GM18505 (cell line): ENCODE measurements at regions not wholly inside any gene's neighbourhood (a gene's known extent, or its start where the extent isn't known, plus 50 kb on each side); places are given as distances from the start of the nearest gene placed in this dataset.
"Not testable (repeated sequence)": the region's sequence is repeated elsewhere in the genome, so short reads cannot be mapped to it uniquely, and the experiment has no call there.

Experiments used
- ATAC-seq: cut with Tn5 transposase; IDR thresholded peaks from one replicate; pipeline ENCODE4 v1.9.1; 2021; ENCODE audit not compliant: unreplicated experiment
- POLR2A ChIP-seq: IDR thresholded peaks from 4 replicates; pipeline ENCODE4 v1.6.1; 2011; ENCODE audit warnings: borderline replicate concordance; ENCODE audit not compliant: insufficient read depth, insufficient read length; ENCODE audit errors: extremely low read depth

DNA sequence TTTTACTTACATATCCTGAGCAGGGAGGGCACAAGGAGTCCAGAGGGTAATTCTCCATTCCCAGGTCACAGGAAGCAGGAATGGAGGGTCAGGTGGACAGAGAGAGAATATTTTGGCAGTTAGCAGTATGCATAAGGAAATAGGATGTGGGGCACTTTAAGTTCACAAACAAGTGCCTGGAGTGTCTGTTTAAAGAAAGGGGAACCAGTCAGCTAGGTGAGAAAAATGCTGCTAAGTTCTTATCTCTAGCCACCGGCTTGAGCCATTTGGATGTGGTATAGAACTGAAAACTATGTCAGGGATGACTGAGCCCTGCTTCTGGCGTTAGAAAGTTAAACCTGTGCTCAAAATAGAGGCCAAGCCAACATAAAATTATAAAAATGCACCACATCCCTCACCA is 739.7 kb upstream of the NCAM2 start:
- no peak for ATAC-seq
- no peak for TF ChIP-seq POLR2A

DNA sequence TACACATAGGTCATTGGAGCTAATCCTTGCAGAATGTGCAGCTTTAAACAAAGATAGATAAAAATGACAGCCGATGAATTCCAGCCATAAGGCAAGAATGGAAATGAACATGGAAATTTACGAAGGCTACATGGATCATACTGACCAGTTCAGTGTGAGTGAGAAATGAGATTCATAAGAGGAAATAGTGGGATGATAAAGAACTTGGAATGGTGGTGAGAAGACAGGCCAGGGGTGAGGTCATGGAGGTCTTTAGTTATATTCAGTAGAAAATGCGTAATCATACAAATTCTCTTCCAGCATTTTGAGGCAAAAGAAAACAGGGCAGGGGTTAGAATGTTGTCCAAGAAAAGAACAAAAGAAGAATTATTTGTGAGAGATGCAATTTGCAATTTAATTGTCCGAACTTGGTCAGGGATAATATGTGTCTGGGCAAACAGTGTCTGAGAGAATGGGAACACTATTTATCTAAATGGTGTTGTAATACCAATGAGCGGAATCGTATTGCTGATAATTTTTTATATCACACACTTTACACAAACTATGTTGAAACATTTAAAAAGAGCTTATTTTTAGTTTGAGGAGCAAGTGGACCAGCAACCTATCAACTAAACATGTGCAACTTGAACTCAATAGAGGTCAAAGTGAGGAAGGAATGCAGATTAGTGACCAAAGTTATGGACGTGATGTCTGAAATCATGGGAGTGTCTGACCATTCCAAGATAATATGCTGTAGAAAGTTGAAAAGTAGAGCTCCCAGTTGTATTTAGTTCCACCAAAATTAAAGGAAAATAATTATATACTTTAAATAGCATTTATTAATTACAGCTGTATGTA is 739.0 kb upstream of the NCAM2 start:
- no peak for TF ChIP-seq POLR2A
- no peak for ATAC-seq

DNA sequence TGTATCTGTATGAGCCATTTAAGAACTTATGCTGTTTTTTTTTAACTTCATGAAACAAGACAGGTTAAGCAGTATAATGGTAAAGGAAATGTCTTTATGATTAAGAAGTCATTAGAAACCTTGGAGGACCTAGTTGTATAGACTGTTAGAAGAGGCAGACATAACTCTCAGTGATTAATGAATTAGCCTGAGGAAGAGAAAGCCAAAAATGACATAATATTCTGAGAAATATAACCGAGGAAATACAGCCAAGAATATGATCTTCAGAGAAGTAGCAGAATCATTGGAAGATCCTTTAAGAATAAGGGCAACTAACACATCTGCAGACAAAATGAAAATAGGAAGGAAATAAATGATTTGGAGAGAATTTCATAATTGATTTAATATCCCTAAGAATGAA is 738.1 kb upstream of the NCAM2 start:
- no peak for TF ChIP-seq POLR2A

DNA sequence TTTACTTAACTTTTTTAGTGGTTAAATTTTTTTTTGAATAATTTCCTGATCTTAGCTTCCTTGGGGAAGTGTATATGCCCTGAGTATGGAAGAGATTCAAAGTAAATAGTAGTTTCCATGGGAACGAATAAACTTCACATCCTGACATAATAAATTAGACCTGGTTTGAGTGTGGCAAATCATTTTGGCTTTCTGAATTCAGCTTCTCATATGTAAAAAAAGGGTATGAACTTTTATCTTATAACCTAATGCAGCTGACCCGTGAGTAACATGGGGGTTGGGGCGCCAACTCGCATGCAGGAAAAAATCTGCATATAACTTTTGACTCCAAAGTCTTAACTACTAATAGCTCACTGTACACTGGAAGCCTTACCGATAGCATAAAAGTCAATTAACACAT is 736.8 kb upstream of the NCAM2 start:
- no peak for TF ChIP-seq POLR2A
- no peak for ATAC-seq

More for the DNA sequence above, 738.1 kb upstream of the NCAM2 start:
- no peak for ATAC-seq

DNA sequence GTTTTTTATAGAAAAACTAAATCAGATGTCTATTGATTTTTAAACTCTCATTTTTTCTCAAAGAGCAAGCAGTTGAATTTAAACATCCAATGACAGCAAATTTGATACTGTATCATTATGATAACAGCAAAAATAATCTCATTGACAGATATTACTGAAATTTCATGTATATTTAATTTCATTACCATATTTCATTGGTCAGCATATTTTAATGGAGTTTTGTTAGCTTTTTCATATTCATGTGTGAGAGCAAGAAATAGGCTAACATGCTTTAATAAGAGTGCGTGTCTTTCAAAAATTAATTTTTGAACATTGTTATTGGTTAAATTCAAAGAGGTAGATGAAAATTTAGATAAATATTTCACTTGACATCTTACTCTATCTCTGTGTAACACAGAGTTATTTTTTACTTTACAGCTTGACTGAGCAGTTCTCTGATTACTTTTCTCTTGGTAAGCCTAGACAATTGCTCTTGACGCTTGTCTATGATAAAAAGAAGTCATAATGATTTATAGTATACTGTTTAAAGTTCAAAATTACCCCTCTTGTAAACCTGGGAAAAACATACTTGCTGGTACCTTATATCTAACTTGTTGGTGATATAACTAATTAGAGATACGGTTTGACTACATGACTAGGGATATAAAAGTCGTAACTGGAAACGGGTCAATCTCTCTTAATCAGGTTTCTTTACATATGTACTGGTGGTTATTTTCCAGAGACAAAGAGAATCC is 732.3 kb upstream of the NCAM2 start:
- TF ChIP-seq POLR2A = no peak
- ATAC-seq = no peak

DNA sequence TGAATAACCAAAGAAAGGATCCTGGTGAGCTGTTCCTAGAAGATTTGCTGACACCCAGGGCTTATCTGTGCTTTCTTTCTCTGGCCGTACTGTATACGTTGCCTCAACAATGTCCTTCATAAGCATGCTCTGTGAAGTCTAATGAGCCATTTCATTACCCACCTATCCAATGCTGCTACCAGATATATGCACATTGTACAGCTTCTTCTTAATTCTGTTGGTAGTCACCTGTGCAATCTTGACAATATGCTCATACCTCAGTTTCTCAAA is 731.8 kb upstream of the NCAM2 start:
- TF ChIP-seq POLR2A = no peak
- no peak for ATAC-seq

DNA sequence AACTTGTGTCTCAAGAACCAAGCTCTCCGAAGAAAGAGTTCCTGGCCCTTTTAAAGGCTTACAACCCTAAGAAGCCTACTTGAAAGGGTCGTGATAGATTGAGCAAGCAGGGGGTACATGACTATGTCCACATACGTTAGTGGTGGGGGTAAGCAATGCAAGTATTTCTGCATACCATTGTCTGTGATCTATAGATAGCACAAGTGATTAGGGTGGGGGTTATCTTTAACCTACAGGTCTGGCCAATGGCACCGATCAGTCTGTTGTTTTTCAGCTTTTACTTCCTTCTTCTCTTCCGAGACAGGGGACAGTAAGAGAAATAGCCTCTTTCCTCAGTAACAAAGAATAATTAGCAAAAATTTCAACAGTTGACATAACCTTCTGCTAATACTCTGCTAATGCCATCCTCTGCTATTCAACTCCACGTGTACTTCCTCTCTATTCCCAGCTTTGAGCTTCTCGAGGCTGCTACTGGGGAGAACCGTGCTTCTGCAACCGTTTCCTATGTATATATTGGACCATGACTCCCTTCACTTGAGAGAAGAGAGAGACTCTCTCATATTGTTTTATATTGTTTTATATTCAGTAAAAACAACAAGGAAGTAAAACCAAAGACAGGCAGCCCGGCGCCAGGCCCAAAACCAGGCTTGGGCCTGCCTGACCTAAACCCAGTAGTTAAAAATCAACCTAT is 727.7 kb upstream of the NCAM2 start:
- ATAC-seq = no peak
- no peak for TF ChIP-seq POLR2A

DNA sequence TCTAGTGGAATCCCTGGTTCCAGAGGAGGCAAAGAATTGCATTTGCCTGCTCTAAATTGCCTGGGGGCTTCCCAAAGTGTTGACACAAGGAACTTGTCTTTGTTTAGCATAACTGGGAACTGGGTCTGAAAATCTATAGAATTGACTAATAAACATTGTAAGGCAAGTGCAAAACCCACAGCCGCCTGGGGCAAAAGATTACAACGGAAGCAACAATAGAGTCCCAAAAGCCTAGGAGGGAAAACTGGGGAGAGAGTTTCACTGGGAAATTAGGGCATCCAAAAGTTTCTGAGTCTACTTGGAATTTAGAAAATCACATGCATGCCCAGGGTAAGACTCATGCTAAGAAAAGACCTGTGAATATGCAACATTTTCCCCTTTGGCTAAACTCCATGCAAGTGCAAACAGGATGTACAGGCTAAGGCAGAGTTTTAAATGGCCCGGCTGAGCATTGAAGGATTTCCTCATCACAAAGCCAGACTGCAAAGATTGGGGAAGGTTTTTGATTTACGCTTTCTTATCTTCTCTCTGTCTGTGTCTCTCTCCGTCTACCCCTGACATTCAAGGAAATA is 725.3 kb upstream of the NCAM2 start:
- no peak for TF ChIP-seq POLR2A

DNA sequence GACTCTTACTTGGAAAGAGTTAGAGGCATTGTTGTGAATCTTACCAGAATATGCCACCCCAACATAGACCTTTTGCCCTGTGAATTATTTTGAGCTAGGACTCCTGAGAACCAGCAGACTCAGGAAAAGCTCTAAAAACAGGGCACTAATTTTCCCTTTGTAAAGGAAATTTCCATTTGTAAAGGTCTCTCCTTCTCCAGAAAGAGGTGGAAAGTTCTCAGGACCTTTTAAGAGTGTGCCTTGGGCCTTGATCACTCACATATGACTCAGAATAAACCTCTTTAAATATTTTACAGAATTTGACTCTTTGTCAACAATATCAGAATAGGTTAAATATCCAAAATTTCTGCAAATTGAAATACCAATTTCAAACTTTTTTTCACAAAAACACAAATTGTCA is 721.8 kb upstream of the NCAM2 start:
- no peak for TF ChIP-seq POLR2A

More for the DNA sequence above, 725.3 kb upstream of the NCAM2 start:
- no peak for ATAC-seq

DNA sequence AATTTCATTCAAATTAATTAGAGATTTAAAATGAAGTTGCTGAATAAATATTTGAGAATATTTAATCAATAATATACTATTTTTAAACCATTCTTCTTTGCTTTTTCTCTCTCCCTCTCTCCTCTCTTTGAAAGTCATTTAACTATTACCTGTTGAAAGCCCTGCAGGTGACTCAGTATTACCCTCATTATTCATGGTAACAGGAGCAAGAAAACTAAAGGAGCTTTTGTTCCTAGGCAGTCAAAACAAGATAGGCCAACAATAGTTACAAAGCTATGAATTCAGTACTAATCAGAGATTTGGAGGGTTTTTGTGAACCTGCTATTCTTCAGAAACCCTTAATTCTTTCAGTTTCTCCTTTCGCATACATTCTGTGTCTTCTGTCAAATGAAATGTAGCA is 721.3 kb upstream of the NCAM2 start:
- no peak for TF ChIP-seq POLR2A
- no peak for ATAC-seq

More for the DNA sequence above, 721.8 kb upstream of the NCAM2 start:
- no peak for ATAC-seq

DNA sequence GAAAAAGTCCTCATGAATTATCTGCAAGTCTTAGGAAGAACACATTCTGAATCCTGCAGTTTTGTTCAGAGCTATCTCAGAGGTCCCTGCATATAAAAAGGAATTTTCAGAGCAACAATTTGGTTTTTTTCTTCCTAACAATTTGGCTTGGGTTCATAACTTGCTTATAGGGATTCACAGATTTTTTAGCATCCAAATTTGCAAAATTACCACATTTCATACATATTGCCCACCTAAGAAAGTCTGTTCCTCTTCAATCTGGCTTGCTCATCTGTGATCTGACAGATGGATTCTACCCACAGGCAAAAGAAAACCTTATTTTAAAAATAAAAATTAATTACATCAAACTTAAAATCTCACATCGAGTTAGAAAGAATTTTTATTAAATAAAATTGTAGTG is 714.4 kb upstream of the NCAM2 start:
- no peak for TF ChIP-seq POLR2A
- ATAC-seq = no peak

DNA sequence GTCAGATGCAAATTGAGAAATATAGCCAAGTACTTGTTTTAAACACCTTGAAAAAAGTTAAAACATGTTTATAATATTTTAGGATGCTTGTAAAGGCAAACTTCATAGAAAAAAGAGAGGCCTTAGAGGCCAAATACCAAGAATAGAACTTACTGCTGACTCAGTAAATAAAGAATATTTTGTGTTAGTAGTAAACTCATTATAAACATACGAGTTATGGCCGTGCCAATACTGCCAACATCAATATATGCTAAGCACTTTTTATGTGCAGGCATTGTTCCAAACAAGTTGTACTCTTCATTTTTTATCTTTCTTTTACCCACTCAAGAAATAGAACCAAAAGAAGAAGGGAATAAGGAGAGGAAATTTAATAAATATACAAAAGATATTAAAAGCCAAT is 705.9 kb upstream of the NCAM2 start:
- ATAC-seq = no peak
- TF ChIP-seq POLR2A = no peak

DNA sequence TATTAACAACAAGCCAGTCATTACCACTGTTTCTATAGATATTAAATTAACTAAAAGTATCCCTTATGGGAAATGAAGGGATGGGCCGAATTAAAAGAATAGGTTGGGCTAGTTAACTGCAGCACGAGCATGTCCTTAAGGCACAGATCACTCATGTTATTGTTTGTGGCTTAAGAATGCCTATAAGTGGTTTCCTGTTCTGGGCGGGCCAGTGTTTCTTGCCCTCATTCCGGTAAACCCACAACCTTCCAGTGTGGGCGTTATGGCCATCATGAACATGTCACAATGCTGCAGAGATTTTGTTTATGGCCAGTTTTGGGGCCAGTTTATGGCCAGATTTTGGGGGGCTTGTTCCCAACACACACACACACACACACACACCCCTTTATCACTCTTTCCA is 705.4 kb upstream of the NCAM2 start:
- not testable (repeated sequence) for ATAC-seq
